Karpas-422 (cell line): ENCODE measurements at regions not wholly inside any gene's neighbourhood (a gene's known extent, or its start where the extent isn't known, plus 50 kb on each side); places are given as distances from the start of the nearest gene placed in this dataset.

Experiments used
- DNase-seq: peaks from one replicate; pipeline ENCODE4 v3.0.0-alpha.2; 2015
- H2AFZ ChIP-seq: fragments of 200-600 bp; sonication (generic); 2 replicates; pipeline ENCODE4 v1.6.1; 2014; ENCODE audit warnings: antibody characterized with exemption, low read length, mixed read lengths
- H3K27ac ChIP-seq: fragments of 200-600 bp; sonication (generic); 2 replicates; pipeline ENCODE4 v1.5.1; 2014; ENCODE audit warnings: mild to moderate bottlenecking, low read length, moderate library complexity
- H3K27me3 ChIP-seq: fragments of 200-600 bp; sonication (generic); 2 replicates; pipeline ENCODE4 v1.6.1; 2014; ENCODE audit warnings: low read length, mixed read lengths
- H3K36me3 ChIP-seq: fragments of 200-600 bp; sonication (generic); 2 replicates; pipeline ENCODE4 v1.6.1; 2014; ENCODE audit warnings: low read length, mixed read lengths; ENCODE audit not compliant: insufficient read depth
- H3K4me1 ChIP-seq: fragments of 200-600 bp; sonication (generic); 2 replicates; pipeline ENCODE4 v1.6.1; 2014; ENCODE audit warnings: mild to moderate bottlenecking, low read length, mixed read lengths
- H3K4me2 ChIP-seq: fragments of 200-600 bp; sonication (generic); 2 replicates; pipeline ENCODE4 v1.6.1; 2014; ENCODE audit warnings: low read length, low read depth, mild to moderate bottlenecking; ENCODE audit not compliant: poor library complexity, severe bottlenecking
- H3K4me3 ChIP-seq: fragments of 200-600 bp; sonication (generic); 2 replicates; pipeline ENCODE4 v1.5.1; 2014; ENCODE audit warnings: mild to moderate bottlenecking, antibody characterized with exemption, low read length, mixed read lengths
- H3K79me2 ChIP-seq: fragments of 200-600 bp; sonication (generic); 2 replicates; pipeline ENCODE4 v1.6.1; 2014; ENCODE audit warnings: mild to moderate bottlenecking, low read length, mixed read lengths
- H3K9ac ChIP-seq: fragments of 200-600 bp; sonication (generic); 2 replicates; pipeline ENCODE4 v1.6.0; 2014; ENCODE audit warnings: low read length
- H3K9me2 ChIP-seq: fragments of 200-600 bp; sonication (generic), shearing (Covaris generic); replicated peaks from 2 replicates; pipeline ENCODE4 v1.6.0; 2014; ENCODE audit warnings: mild to moderate bottlenecking, low read length, moderate library complexity; ENCODE audit not compliant: insufficient read depth
- H3K9me3 ChIP-seq: fragments of 300-700, 200-600 bp; sonication (generic); 2 replicates; pipeline ENCODE4 v1.6.1; 2014; ENCODE audit warnings: low read length, mixed read lengths
- H4K20me1 ChIP-seq: fragments of 200-600 bp; sonication (generic); 2 replicates; pipeline ENCODE4 v1.6.1; 2014; ENCODE audit warnings: mild to moderate bottlenecking, antibody characterized with exemption, low read length, low read depth; ENCODE audit not compliant: insufficient read depth

DNA sequence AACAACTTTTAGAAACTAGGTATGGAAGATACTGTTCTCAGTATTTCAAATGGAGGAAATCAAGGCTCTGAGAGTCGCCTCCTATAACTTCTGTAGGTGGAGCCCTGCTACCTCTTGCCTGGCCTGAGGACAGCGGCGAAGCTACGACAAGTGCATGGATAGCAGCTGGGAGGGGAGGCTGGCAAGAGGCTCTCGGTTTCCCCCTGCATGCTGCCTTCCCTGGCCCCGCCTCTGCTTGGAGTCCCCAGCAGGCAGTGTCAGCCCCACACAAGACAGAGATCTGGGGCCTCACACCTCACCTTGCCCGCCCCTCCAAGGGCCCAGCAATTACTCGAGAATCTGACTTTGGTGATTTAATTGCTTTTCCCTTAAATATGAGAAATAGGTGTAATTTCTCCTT is 107.6 kb upstream of the POU3F3 start:
- no peaks in the 10 kb centered on the region for H3K4me1 ChIP-seq
- no peak for DNase-seq
- no peaks in the 10 kb centered on the region for H3K9me2 ChIP-seq
- H3K4me3 ChIP-seq: no peak overlapping the region
- no peaks in the 10 kb centered on the region for H3K9me3 ChIP-seq
- no peak overlapping the region for H3K9ac ChIP-seq
- H3K27me3 ChIP-seq: no peaks in the 10 kb centered on the region
- no peaks in the 10 kb centered on the region for H3K79me2 ChIP-seq
- H3K4me2 ChIP-seq: no peak overlapping the region
- H3K27ac ChIP-seq: no peak overlapping the region
- H3K36me3 ChIP-seq: no peaks in the 10 kb centered on the region
- H2AFZ ChIP-seq: no peak overlapping the region
- H4K20me1 ChIP-seq: no peaks in the 10 kb centered on the region

DNA sequence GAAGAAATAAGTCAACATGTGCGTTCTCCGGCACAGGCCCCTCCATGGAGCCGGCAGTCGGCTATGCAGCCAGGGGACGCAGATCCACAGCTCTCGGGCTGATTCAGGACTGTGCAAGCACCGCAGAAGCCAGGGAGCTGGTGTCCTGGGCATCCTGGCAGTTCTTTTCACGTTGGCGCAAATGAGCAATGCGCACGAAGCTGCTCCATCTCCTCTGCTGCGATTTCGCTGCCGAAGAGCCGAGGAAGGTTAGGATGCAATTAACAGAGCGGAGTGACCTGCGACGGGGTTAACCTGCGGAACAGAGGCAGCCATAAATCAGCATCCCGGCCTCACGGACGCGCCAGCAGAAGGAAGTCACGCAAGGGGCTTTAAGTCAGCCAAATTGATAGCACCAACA is 107.1 kb upstream of the POU3F3 start:
- H3K9me3 ChIP-seq: no peaks in the 10 kb centered on the region
- H3K79me2 ChIP-seq: no peaks in the 10 kb centered on the region

DNA sequence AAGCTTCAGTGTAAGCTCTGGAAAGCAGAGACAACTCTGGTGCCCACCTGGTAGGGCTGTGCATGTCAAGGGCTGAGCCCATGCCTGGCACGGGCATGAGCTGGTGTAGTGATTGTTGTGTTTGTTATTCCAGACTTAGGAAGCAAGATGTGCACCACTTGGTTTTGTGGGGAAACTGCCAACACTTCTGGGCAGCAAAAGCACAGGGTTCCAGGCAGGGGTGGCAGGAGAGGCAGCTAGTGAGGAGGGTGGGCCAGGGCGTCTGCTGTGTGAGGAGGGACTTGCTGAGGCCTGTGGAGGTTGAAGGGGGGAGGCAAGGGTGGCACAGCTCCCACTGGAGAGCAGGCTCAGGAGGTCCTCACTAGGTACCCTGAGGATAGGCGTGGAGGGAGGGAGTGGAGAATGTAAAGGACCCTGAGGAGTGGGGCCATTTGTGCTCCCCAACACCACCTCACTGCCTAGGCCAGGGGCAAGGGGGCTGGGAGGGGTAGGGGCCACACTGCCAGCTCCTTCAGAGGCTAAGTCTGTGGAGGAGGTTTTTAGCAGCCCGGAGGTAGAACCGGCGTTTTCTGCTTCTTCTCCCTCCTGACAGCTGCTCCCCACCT is 104.0 kb upstream of the POU3F3 start:
- H2AFZ ChIP-seq: no peak overlapping the region
- H3K27ac ChIP-seq: no peak overlapping the region
- no peak for DNase-seq
- H3K27me3 ChIP-seq: no peaks in the 10 kb centered on the region
- H3K79me2 ChIP-seq: no peaks in the 10 kb centered on the region
- no peak overlapping the region for H3K9ac ChIP-seq
- H3K9me2 ChIP-seq: no peaks in the 10 kb centered on the region
- H3K36me3 ChIP-seq: no peaks in the 10 kb centered on the region
- H3K4me3 ChIP-seq: no peak overlapping the region
- no peaks in the 10 kb centered on the region for H4K20me1 ChIP-seq
- H3K4me2 ChIP-seq: no peak overlapping the region
- H3K4me1 ChIP-seq: no peaks in the 10 kb centered on the region
- no peaks in the 10 kb centered on the region for H3K9me3 ChIP-seq

More for the DNA sequence above, 107.1 kb upstream of the POU3F3 start:
- Histone ChIP-seq H3K4me1 (no peaks in the 10 kb centered on the region), H3K27ac (no peak overlapping the region), H3K9me2 (no peaks in the 10 kb centered on the region), H3K4me3 (no peak overlapping the region), H4K20me1 (no peaks in the 10 kb centered on the region), H3K9ac (no peak overlapping the region), H3K36me3 (no peaks in the 10 kb centered on the region), H3K27me3 (no peaks in the 10 kb centered on the region), H3K4me2 (no peak overlapping the region), H2AFZ (no peak overlapping the region)
- DNase-seq: no peak

DNA sequence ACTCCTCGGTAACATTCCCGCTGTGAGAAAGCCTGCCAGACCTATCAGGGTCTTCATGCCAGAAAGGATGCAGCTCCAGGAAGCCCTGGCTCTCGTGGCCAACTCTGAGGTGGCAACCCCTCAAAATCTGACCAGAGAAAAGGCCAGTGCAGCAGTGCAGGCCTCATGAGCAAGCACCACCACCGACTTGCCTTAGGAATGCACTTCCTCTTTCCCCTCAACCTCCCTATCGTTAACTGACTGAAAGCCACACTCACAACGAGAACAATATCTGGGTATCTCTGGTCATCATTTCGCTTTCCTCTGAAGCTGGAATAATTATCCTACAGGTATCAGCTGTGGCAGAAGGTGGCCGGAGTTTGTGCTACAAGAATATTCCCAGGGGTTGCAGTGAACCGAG is 101.4 kb upstream of the POU3F3 start:
- H3K36me3 ChIP-seq: no peaks in the 10 kb centered on the region
- H4K20me1 ChIP-seq: no peaks in the 10 kb centered on the region
- no peaks in the 10 kb centered on the region for H3K9me3 ChIP-seq
- no peak overlapping the region for H3K27ac ChIP-seq
- no peak overlapping the region for H2AFZ ChIP-seq
- H3K9ac ChIP-seq: no peak overlapping the region
- no peaks in the 10 kb centered on the region for H3K27me3 ChIP-seq
- H3K4me2 ChIP-seq: no peak overlapping the region
- no peaks in the 10 kb centered on the region for H3K79me2 ChIP-seq
- no peak overlapping the region for H3K4me3 ChIP-seq
- no peaks in the 10 kb centered on the region for H3K9me2 ChIP-seq
- H3K4me1 ChIP-seq: no peaks in the 10 kb centered on the region
- DNase-seq: no peak

DNA sequence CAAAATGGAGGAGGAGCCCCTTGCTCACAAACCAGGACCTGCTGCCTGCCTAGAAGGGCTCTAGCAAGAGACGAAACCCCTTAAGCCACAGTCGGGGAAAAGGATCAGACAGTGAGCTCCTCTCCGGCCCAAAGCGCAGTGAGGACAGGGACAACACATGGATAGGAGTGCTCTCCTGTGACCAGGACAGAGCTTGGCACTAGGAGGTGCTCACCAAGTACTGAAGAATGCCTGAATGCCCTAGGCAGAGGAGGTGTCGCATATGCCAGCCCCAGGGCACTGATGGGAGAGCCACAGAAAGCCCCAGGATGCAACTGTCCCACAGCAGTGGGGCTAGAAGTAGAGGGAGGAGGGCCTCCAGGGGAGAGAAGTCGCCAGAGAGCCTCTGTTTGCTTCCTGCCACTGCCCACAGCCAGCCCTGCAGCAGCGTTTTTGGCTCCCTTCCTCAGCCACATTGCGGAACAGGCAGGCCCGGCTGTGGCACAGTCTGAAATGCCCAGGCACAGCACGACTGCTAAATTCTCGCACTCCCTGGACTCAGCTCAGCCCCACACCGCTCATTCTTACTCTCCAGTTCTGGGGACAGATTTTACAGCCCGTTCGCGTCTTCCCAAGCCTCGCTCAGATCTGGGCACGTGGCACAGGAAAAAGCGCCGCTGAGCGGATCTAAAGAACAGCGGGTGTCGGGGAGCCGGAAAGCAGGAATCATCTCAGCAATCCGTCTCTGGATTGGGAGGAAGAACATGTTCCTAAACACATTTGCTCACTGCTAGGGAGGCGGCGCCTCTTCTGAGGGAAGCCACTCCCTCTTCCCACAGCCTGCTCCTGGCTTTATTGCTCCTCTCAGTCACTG is 98.7 kb upstream of the POU3F3 start:
- Histone ChIP-seq H3K9me2 (no peaks in the 10 kb centered on the region), H3K4me2 (no peak overlapping the region), H3K4me1 (no peaks in the 10 kb centered on the region), H3K9me3 (no peaks in the 10 kb centered on the region), H2AFZ (no peak overlapping the region), H3K79me2 (no peaks in the 10 kb centered on the region), H3K27ac (no peak overlapping the region), H3K36me3 (no peaks in the 10 kb centered on the region), H3K27me3 (no peaks in the 10 kb centered on the region), H3K4me3 (no peak overlapping the region), H3K9ac (no peak overlapping the region), H4K20me1 (no peaks in the 10 kb centered on the region)
- DNase-seq: no peak

DNA sequence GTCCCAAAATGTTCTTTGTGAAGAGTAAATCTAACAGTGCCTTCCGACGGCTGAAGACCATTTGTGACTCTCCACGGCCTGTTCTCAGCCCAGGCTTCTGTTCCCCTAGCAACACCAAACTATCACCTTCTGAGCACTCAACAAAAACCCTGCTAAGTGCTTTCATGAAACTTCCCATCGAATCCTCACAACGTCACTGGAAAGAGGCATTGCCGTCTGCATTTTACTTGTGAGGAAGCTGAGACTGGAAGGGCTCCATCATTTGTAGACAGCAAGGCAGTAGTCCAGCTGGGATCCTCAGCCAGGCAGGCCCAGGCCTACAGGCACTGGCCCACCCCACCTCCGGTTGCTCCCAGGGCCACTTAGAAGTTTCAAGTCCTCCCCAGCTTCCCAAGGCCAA is 97.8 kb upstream of the POU3F3 start:
- Histone ChIP-seq H3K4me2 (no peak overlapping the region), H4K20me1 (no peaks in the 10 kb centered on the region), H3K9me2 (no peaks in the 10 kb centered on the region), H3K36me3 (no peaks in the 10 kb centered on the region), H3K9ac (no peak overlapping the region), H3K9me3 (no peaks in the 10 kb centered on the region), H3K4me3 (no peak overlapping the region), H2AFZ (no peak overlapping the region), H3K27me3 (no peaks in the 10 kb centered on the region), H3K79me2 (no peaks in the 10 kb centered on the region), H3K4me1 (no peaks in the 10 kb centered on the region), H3K27ac (no peak overlapping the region)
- DNase-seq: no peak

DNA sequence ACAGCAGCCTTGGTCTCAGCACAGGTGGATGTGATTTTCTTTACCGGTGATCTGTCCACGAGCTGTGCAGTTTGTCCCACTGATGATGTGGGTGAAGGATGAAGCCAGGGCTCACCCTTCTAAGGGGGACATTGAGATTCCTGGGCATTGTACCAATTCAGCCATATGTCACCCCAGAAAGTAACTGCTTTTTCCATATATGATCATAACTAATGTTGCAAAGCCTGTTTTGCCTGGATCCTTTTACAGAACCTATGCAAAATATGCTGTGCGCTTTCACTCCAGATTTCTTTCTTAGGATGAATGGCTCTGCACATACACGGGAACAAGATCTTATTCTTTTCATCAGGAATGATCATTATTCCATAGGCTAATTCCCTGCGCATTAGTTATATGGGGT is 96.9 kb upstream of the POU3F3 start:
- Histone ChIP-seq H2AFZ (no peak overlapping the region), H3K36me3 (no peaks in the 10 kb centered on the region), H3K9me2 (no peaks in the 10 kb centered on the region), H3K79me2 (no peaks in the 10 kb centered on the region), H3K4me2 (no peak overlapping the region), H3K9ac (no peak overlapping the region), H3K27me3 (no peaks in the 10 kb centered on the region), H3K27ac (no peak overlapping the region), H3K9me3 (no peaks in the 10 kb centered on the region), H4K20me1 (no peaks in the 10 kb centered on the region), H3K4me1 (no peaks in the 10 kb centered on the region), H3K4me3 (no peak overlapping the region)
- DNase-seq: no peak

DNA sequence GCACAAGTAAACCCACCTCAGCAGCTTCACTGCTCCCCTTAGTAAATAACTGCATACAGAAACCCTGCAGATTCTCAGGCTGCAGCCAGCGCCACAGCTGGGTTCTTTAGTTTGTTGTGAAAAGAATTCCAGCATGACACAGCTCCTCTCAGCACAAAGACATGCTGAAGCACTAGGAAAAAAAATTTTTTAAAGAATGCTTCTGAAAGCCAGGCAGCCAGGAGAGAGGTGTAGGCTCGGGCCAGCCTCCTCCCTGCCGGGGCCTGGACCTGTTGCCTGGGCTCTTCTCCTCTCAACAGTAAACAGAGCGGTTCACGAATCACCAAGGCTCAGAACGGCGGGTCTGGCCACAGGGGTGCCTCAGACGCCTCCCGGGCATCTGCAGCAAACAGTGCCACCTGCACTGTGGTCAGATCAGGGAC is 95.7 kb upstream of the POU3F3 start:
- Histone ChIP-seq H4K20me1 (no peaks in the 10 kb centered on the region), H3K9ac (no peak overlapping the region), H3K79me2 (no peaks in the 10 kb centered on the region), H3K4me1 (no peaks in the 10 kb centered on the region), H3K36me3 (no peaks in the 10 kb centered on the region), H3K4me3 (no peak overlapping the region), H3K4me2 (no peak overlapping the region), H3K9me3 (no peaks in the 10 kb centered on the region), H3K9me2 (no peaks in the 10 kb centered on the region), H3K27ac (no peak overlapping the region), H2AFZ (no peak overlapping the region), H3K27me3 (no peaks in the 10 kb centered on the region)
- DNase-seq: no peak
